Smooth muscle cell (in vitro differentiated cells): ENCODE measurements at regions not wholly inside any gene's neighbourhood (a gene's known extent, or its start where the extent isn't known, plus 50 kb on each side); places are given as distances from the start of the nearest gene placed in this dataset.

Source experiments
- DNase-seq: peaks from one replicate; lab custom pipeline; 2025; ENCODE audit not compliant: unreplicated experiment; lab: John Stamatoyannopoulos, UW
- H2AFZ ChIP-seq: fragments of 200-600 bp; sonication (generic); 2 replicates; pipeline ENCODE4 v1.6.0; 2016; ENCODE audit warnings: antibody characterized with exemption, low read depth, mild to moderate bottlenecking
- H3F3A ChIP-seq: fragments of 200-600 bp; sonication (generic); 2 replicates; pipeline ENCODE4 v1.6.0; 2017; ENCODE audit warnings: antibody characterized with exemption, low read depth
- H3K27ac ChIP-seq: fragments of 200-600 bp; sonication (generic); 2 replicates; pipeline ENCODE4 v1.5.1; 2016; ENCODE audit warnings: low read depth, mild to moderate bottlenecking
- H3K27me3 ChIP-seq: fragments of 200-600 bp; sonication (generic); 2 replicates; pipeline ENCODE4 v1.6.1; 2016; ENCODE audit warnings: low read depth, mild to moderate bottlenecking
- H3K36me3 ChIP-seq: fragments of 200-600 bp; sonication (generic); 2 replicates; pipeline ENCODE4 v1.5.1; 2016; ENCODE audit warnings: low read depth
- H3K4me1 ChIP-seq: fragments of 200-600 bp; sonication (generic); 2 replicates; pipeline ENCODE4 v1.5.1; 2016; ENCODE audit warnings: low read depth
- H3K4me2 ChIP-seq: fragments of 200-600 bp; sonication (generic); 2 replicates; pipeline ENCODE4 v1.6.0; 2016; ENCODE audit warnings: mild to moderate bottlenecking
- H3K4me3 ChIP-seq: fragments of 200-600 bp; sonication (generic); 2 replicates; pipeline ENCODE4 v1.5.1; 2016; ENCODE audit warnings: mild to moderate bottlenecking
- H3K79me2 ChIP-seq: fragments of 200-600 bp; sonication (generic); 2 replicates; pipeline ENCODE4 v1.6.0; 2016; ENCODE audit warnings: low read depth, mild to moderate bottlenecking
- H3K9ac ChIP-seq: fragments of 200-600 bp; sonication (generic); 2 replicates; pipeline ENCODE4 v1.6.0; 2016; ENCODE audit warnings: low read depth
- H3K9me3 ChIP-seq: fragments of 200-600 bp; sonication (generic); replicated peaks from 2 replicates; pipeline ENCODE4 v1.5.1; 2016; ENCODE audit warnings: low read depth
- H4K20me1 ChIP-seq: fragments of 200-600 bp; sonication (generic); 2 replicates; pipeline ENCODE4 v1.6.0; 2016; ENCODE audit warnings: low read depth
- CTCF ChIP-seq: fragments of 200-600 bp; sonication (generic); IDR thresholded peaks from 2 replicates; pipeline ENCODE4 v1.5.1; 2017; ENCODE audit warnings: borderline replicate concordance, mild to moderate bottlenecking, antibody characterized with exemption; ENCODE audit not compliant: insufficient read depth, poor library complexity, severe bottlenecking
- WGBS: methylation state at CpG from one replicate; pipeline ENCODE4 v1.1.7; 2016; ENCODE audit warnings: low lambda C conversion rate; 5-methylcytosine and 5-hydroxymethylcytosine counted together

GRCh38 chr5:6108981-6109825, 269.1 kb downstream of the MED10 start:
- no peaks in the 10 kb centered on the region for H3K4me1 ChIP-seq
- 84% methylated on average over 11 of the region's 11 CpGs for WGBS
- H3K9me3 ChIP-seq: no peaks in the 10 kb centered on the region
- no peak overlapping the region for H3K4me2 ChIP-seq
- no peaks in the 10 kb centered on the region for H4K20me1 ChIP-seq
- no peak overlapping the region for H3K9ac ChIP-seq
- no peak overlapping the region for H2AFZ ChIP-seq
- no peak overlapping the region for H3K27ac ChIP-seq
- no peaks in the 10 kb centered on the region for H3K79me2 ChIP-seq
- no peaks in the 10 kb centered on the region for H3K36me3 ChIP-seq
- H3K27me3 ChIP-seq: no peaks in the 10 kb centered on the region
- H3F3A ChIP-seq: no peaks in the 10 kb centered on the region
- DNase-seq: no peak
- H3K4me3 ChIP-seq: no peak overlapping the region
- TF ChIP-seq CTCF: no peak

GRCh38 chr5:6108540-6108848, 269.9 kb downstream of the MED10 start:
- Histone ChIP-seq H3K4me2 (no peak overlapping the region), H3K4me3 (no peak overlapping the region), H3K27ac (no peak overlapping the region), H3F3A (no peaks in the 10 kb centered on the region), H3K4me1 (no peaks in the 10 kb centered on the region), H3K27me3 (no peaks in the 10 kb centered on the region), H3K9me3 (no peaks in the 10 kb centered on the region), H4K20me1 (no peaks in the 10 kb centered on the region), H3K9ac (no peak overlapping the region), H3K36me3 (no peaks in the 10 kb centered on the region), H3K79me2 (no peaks in the 10 kb centered on the region), H2AFZ (no peak overlapping the region)
- 86% methylated on average over 5 of the region's 5 CpGs for WGBS
- DNase-seq: no peak
- no peak for TF ChIP-seq CTCF

- H3K79me2 ChIP-seq: no peaks in the 10 kb centered on the region
- no peak overlapping the region for H2AFZ ChIP-seq
- no peaks in the 10 kb centered on the region for H3K36me3 ChIP-seq
- H3K9ac ChIP-seq: no peak overlapping the region
- TF ChIP-seq CTCF: no peak
- WGBS: 78% methylated on average over 13 of the region's 13 CpGs
- H3K27me3 ChIP-seq: no peaks in the 10 kb centered on the region
- no peaks in the 10 kb centered on the region for H4K20me1 ChIP-seq
- no peak overlapping the region for H3K4me2 ChIP-seq
- no peak overlapping the region for H3K27ac ChIP-seq
- no peak overlapping the region for H3K4me3 ChIP-seq
- no peaks in the 10 kb centered on the region for H3K4me1 ChIP-seq
- H3F3A ChIP-seq: no peaks in the 10 kb centered on the region
- H3K9me3 ChIP-seq: no peaks in the 10 kb centered on the region
- DNase-seq: no peak
Measured at GRCh38 chr5:6107675-6108539, 270.4 kb downstream of the MED10 start.
